ENCODE measurements at regions not wholly inside any gene's neighbourhood (a gene's known extent, or its start where the extent isn't known, plus 50 kb on each side); places are given as distances from the start of the nearest gene placed in this dataset.

DNA sequence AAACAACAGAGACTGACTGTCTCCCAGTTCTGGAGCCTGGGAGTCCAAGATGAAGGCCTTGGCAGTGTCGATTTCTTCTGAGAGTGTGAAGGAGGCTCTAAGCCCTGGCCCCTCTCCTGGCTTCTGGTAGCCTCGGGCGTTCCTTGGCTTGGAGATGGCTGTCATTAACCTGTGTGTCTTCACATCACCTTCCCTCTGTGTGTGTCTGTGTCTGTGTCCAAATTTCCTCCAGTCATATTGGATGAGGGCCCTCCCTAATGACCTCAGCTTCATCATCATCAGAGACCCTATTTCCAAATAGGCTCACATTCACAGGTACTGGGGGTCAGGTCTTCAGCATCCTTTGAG is 138.3 kb downstream of the TOMM20 start:
- no peak for DNase-seq (ENCODE audit: low read depth in 4 of 4, low spot score in 3 of 4)

DNA sequence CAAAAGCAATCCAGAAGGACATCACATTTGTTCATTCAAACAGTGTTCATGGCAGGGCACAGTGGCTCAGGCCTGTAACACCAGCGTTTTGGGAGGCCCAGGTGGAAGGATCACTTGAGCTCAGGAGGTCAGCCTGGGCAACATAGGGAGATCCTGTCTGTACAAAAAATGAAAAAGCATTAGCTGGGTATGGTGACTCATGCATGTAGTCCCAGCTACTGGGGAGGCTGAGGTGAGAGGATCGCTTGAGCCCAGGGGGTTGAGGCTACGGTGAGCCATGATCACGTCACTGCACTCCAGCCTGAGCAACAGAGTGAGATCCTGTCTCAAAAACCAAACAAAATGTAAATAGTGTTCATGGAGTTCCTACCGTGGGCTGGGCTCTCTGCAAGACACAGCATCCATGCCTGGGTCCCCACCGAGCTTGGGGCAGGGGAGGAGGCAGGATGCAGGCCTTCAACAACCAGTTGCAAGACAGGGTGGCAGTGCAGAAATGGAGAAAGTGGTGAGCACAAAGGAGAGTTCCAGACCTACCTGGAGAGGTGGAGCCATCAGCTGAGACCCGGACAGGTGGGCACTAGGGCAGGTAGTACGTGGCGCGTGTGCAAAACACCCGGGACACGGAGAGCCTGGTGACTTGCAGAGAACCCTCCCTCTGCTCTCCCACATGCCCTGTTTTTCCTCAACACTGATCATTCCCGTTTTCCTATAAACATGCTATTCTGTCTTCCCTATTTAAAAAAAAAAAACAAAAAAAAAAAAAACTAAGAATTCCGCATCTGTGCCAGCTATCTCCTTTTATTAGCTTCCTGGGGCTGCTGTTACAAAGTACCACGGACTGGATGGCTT is 138.9 kb downstream of the TOMM20 start:
- DNase-seq (ENCODE audit: low read depth in 4 of 4, low spot score in 3 of 4) = no peak

DNA sequence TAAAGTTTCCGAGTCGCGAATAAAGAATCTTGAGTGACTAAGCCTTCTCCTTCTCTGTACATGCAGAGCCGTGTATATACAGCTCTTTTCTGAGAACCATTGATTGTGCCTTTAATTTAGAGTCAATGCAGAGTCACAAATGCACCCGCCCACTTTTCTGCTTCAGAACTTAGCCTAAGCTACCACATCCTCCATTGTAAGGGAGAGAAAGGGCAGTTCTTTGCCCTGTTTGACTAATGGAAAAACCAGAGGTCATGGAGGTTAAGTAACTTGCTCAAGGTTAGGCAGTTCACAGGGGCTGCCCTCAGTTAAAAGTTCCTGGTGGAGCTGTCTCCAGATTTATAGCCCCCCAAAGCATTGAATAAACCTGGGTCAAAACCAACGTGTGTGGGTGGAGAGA is 139.6 kb downstream of the TOMM20 start:
- DNase-seq (ENCODE audit: low read depth in 4 of 4, low spot score in 3 of 4) = no peak

DNA sequence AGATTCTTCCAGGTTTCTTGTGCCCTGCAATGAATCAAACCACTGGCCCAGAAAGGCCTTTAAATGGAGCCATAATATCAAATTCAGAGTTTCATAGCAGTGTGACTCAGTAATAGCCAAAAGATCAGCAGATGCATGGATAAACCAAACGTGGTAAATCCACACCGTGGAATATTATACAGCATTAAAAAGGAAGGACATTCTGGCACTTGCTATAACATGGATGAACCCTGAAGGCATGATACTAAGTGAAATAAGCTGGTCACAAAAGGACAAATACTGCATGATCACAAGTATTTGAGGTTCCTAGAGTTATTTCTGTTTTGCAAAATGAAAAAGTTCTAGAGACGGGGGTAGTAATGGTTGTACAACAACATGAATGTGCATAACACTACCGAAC is 140.1 kb downstream of the TOMM20 start:
- no peak for DNase-seq (ENCODE audit: low read depth in 4 of 4, low spot score in 3 of 4)

DNA sequence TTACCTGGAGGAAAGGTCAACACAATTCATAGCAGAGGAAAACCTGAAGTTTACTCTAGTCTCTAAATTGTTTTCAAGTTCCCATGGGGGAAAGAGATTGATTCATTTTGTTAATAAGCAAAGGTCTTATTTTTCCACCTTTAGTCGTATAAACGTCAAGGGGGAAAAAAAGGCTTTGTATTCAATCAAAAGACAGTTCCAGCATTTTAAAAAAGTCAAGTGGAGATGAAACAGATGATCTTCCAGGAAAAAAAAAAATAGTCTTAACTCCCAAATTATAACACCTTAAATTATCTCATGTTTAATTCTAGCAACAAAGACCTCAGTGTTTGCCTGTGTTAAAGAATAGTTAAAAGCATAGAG is 140.5 kb downstream of the TOMM20 start:
- no peak for DNase-seq (ENCODE audit: low read depth in 4 of 4, low spot score in 3 of 4)

DNA sequence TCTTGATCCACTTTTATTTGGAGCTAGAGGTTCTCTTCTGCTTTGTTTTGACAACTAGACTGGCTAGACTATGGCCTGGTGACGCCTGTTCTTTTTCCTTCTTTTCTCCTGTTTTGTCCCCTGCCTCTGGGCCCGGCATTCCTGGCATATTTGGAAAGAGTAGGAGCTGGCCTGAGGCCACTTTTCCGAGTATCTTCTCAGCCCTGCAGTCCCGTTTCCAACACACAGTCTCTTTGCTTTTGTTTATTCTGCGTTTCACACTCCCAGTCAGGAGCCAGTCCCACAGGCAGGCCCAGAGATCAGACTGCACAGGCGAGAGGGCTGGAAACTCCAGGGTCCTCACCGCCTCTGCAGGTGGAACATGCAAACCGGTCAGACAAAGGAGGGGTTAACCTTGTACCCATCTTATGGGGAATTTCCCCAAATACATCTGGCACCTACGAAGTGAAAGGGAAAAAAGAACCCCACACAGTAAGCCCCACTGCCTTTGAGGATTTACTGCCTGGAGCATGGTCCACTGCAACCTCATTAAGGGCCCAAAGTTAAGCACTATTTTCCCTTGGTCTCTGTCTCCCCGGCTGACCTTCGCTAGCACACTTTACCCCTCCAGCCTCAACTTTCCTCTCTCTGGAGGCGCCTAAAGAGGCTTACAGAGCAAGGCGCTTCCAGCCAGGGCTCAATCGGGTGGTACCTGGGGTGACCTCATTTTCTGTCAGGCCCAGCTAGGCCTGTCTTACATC is 141.1 kb downstream of the TOMM20 start:
- no peak for DNase-seq (ENCODE audit: low read depth in 4 of 4, low spot score in 3 of 4)

DNA sequence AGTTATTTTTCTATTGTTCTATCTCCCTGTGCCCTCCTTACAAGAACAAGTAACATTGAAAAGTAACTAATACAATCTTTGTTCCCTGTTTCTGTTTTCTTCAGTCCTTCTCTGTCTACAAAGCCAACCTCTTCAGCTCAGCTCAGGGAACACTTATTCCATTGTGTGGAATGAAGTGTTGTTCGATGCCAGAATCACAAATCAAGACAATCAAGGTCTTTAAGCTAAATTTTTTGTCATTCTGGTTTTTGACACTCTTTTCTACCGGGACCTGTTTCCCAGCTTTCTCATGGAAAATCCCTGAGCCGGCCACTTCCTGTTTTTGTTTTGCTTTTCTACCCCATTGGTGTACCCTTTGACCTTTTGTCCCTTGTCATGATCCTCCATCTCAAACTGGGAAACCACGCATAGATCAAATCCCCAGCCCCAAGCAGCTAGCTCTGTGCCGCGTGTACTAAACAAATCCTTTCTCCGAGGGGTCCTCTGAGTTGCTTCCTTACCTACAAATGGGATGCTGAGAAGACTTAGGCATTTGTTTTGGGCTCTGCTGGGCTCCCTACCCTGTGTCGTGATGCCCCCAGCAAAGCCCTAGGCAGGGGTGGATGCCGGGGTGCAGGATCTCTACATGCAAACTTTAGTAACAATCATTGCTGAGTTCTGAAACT is 141.8 kb downstream of the TOMM20 start:
- DNase-seq (ENCODE audit: low read depth in 4 of 4, low spot score in 3 of 4) = no peak

DNA sequence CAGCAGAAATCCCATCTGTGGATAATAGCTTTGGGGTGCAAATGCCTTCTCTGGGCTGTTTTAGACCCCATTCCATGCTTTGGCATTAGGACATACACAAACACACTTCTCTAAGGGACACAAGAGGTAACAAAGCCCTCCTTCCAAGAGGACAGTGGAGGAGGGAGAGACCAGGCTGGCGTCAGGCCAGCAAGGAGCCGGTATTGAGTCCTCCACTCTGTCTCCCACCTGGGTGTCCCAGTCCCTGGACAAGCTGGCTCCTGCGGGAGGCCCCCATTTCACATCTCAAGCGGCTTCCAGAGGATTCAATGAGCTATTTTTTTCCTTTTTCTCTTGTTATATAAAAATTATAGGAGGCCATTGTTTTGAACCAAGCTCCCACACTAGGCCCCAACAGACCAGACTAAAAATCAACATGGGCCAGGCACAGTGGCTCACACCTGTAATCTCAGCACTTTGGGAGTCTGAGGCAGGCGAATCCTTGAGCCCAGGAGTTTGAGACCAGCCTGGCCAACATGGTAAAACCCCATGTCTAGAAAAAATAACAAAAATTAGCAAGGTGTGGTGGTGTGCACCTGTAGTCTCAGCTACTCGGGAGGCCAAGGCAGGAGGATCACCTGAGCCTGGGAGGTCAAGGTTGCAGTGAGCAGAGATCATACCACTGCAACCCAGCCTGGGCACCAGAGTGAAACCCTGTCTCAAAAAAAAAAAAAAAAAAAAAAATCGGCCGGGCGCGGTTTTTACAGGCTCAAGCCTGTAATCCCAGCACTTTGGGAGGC is 142.9 kb downstream of the TOMM20 start:
- DNase-seq (ENCODE audit: low read depth in 4 of 4, low spot score in 3 of 4) = no peak

DNA sequence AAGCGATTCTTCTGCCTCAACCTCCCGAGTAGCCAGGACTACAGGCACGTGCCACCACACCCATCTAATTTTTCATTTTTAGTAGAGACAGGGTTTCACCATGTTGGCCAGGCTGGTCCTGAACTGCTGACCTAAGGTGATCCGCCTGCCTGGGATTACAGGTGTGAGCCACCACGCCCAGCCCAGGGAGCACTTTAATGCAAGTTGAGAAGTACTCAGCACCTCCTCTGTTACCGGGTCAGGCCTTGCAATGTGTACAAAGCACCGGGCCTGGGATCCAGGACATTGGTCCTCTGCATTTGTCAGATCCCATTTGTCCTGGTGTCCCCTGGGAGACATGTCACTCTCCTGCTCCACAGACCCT is 143.6 kb downstream of the TOMM20 start:
- DNase-seq (ENCODE audit: low read depth in 4 of 4, low spot score in 3 of 4) = no peak

DNA sequence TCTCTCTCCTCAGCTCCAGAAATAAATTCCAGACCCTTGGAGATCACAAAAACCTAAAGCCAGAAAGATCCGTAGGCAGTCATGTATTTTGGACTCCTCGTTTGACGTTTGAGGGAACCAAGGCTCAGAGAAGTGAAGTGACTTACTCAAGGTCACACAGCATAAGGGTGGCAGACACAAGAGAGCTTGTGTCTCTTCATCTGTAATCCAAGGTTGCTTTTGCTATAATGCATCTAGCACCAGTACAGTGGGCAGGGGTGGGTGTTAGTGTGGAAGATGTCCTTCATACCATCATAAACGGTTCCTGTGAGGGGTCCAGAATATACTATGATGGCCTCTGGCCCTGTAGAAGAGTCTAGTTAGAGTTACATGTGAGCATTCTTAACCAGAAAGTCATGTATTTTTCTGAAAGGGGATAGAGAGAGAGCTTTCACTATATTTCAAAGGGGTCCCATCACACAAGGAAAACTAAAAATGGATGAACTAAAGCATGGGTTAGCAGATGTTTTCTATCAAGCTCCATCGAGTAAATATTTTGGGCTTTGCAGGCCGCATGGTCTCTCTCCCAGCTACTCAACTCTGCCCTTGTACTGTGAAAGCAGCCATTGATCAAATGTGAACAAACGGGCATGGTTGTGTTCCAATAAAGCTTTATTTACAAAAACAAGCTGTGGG is 144.9 kb downstream of the TOMM20 start:
- DNase-seq (ENCODE audit: low read depth in 4 of 4, low spot score in 3 of 4) = no peak

DNA sequence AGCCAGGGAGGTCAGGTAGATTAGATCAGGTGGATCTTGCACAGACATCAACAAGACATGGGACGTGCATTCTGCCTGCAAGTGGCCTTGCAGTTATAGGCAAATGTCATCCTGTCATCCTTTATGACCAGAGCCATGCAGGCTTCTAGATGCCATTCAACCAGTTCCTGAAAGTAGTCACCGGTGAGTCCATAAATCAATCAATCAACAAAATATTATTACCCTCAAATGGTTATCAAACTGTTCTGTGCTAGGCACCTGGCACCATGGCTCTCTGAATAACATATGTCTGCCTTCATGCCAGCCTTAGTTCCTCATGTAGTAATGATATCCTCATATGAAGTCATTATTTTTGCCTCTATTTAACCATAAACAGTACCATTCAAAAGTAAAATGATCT is 146.9 kb downstream of the TOMM20 start:
- DNase-seq (ENCODE audit: low read depth in 4 of 4, low spot score in 3 of 4) = no peak

DNA sequence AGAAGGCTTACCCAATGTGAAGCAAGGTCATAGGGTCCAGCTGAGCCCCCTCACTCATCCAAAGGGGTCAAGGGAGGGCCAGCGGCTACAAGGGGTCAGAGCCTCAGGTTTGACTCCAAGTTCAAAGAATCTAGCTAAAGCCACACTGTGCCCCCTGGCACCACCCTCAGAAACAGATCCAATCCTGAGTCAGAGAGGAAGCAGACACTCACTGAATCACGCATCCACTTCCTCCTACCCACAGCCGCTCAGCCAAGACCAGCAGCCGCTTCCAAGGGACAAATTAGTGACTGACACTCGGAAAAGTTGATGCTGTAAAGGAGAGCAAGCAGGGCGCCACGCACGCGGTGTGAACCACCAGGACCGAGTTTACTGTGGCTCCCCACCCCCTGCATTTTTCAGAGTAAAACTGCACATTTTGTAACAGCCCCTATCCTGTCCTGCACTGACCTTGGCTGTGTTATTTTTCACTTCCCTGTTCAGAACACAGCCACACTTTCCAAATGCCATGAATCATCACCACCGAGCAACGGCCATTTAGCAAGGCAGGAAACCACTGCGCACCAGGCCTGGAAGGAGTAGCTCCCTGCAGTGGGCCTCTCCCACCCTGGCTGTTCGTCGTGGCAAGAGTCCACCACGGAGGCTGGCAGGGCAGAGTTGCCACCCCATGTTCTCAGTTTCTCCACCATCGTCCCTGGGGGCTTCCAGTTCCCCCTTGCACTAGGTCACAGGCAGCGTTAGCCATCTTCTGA is 147.8 kb downstream of the TOMM20 start:
- no peak for DNase-seq (ENCODE audit: low read depth in 4 of 4, low spot score in 3 of 4)

DNA sequence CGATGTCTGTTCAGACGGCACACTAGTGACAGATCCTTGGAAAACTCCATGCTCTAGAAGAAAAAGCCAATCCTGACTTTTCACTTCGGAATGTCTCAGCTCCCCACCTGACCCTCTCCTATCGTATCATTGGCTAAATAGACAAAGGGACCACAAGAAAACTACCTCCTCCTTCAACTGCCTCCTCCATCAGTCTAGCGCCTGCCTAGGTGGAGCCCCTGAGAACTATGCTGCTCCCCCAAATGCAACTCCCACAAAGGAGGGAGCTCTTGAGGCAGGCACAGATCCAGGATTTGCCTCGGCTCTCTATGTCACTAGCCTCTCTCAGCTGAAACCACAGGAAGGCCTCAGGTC is 148.4 kb downstream of the TOMM20 start:
- no peak for DNase-seq (ENCODE audit: low read depth in 4 of 4, low spot score in 3 of 4)

DNA sequence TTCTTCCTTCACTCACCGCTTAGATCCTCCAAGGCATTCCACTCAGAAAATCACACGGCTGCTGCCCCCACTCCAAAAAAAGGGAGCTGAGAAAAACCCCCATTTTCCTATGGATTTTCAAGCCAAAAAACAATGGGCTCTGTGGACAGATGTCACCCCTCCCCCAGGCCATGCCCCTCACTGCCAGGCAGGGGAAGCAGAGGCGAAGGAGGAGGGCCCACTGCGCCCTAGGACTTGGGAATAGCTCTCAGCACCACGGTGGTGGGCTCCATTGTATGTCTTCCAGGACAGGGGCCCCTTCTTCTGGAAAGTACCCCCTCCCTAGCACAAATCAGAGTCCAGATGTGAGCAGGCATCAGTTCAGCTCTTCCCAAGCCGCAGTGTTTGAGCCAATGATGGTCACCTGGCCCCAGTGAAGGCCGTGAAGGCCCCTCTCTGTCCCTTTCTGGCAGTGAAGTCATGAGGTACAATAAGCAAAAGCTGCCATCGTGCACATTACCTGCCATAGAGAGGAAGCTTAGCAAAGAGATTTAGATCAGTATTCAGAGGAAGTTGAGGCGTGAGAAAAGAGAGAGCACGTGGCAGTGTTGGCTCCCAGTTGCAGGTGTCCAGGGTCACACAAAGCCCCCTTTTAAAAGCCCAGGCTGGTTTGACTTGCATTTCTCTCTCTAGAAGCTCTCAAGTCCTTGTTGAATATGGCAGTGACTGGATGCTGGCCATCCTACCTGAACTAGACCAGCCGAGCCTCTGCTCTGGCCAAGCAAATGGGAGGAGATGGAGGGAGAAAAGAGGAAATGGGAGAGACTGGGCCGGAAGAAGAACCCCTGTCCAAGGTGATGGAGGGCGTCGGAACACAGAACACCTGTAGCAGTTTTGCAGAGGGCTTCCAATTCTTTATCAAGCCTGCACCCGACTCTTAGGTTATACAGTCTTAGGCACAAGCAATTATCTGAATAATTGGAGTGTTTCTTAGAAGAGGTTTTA is 149.0 kb downstream of the TOMM20 start:
- no peak for DNase-seq (ENCODE audit: low read depth in 4 of 4, low spot score in 3 of 4)

DNA sequence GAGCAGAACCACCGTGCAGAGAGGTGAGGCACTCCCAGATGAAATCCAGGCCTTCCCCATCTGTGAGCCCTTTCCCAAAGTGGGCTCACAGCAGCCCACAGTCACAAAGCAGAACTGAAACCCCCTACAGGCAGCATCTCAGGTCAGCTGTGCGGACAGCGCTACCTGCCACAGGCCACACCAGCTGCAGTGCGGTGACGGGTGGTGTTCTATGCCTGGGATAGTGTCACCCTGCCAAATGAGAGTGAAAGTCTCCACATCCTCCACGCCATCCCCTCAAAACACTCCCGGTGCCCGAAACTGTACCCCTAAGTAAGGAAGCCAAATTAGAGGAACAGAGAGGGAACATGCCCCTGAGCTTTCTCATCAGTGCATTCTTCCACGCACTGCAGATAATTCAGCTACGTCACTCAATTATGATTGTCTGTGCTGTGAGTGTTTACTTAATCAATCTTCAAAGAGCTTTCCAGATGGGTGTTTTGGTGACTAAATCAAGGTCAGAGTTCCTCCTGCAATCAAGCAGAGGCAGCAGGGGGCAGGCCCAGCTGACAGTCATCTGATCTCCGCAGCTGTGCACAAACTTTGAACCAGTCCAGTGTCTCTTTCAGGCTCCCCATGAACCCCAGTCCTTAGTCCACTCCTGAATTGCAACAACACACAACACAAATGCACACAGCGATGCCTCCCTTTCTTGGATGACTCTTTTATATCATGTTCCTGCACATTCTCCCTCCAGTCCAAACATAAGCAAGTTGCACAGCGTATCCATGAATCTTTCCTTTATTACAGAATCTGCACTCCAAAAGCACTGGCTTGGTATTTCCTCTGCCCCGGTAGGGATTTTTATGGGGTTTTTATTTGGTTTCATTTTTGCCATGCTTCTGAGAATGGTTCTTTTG is 150.0 kb downstream of the TOMM20 start:
- no peak for DNase-seq (ENCODE audit: low read depth in 4 of 4, low spot score in 3 of 4)

DNA sequence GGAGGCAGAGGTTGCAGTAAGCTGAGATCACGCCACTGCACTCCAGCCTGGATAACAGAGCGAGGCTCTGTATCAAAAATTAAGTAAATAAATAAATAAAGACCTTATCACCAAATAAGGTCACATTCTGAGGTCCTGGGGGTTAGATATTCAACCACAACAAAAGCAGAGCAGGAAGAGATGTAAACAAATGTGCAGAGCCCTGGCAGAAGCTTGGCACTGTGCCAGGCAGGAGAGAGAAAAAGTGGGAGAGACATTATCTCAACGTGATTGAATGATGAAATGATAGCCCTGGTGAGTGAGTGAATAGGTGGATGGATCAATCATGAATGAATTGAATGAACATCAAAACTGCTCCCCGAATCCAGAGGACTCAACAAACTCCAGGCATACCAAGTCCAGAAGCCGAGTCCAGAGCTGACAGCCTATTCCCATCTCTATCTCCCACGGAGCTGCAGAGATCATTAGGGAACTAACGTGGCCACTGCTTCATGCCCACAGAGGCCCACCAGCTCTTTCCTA is 150.7 kb downstream of the TOMM20 start:
- DNase-seq (ENCODE audit: low read depth in 4 of 4, low spot score in 3 of 4) = no peak

DNA sequence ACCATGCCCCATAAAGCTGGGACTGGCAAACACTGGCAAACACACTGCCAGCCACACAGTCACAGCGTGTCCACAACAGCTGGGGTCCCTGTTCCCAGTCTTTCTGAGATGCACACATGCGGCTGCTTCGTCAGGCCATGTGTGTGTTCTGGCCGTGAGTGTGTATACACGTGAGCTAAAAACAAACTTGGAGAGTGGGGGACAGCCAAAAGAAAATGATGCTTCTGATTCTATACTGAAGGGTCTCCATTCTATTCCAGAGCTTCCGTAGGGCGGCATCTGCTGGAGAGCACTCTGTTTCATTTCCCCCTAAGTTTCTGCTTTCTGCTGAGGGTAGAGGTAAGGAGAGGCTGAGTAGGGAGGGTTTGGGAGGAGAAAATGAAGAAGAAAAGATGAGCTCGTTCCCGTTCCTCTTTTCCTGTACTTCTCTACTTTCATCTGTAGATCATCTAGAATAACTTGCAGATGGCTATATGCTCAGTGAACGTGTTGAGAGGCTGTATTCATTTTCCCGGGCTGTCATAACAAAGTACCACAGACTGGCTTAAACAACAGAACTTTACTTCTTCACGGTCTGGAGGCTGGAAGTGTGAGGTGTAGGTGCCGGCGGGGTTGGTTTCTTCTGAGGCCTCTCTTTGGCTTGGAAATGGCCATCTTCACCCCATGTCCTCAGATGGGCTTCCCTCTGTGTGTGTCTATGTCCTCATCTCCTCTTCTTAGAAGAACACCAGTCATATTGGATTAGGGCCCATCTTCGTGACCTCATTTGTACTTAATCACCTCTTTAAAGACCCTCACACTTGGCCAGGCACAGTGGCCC is 151.6 kb downstream of the TOMM20 start:
- no peak for DNase-seq (ENCODE audit: low read depth in 4 of 4, low spot score in 3 of 4)
